NOMO-1 treated with dmso at 0.1 percent for 144 hours (cell line): ENCODE measurements at regions not wholly inside any gene's neighbourhood (a gene's known extent, or its start where the extent isn't known, plus 50 kb on each side); places are given as distances from the start of the nearest gene placed in this dataset.
"Not testable (repeated sequence)": the region's sequence is repeated elsewhere in the genome, so short reads cannot be mapped to it uniquely, and the experiment has no call there.

ENCODE experiments used
- DNase-seq: peaks from one replicate; lab custom pipeline; 2025; ENCODE audit not compliant: unreplicated experiment; lab: John Stamatoyannopoulos, UW

DNA sequence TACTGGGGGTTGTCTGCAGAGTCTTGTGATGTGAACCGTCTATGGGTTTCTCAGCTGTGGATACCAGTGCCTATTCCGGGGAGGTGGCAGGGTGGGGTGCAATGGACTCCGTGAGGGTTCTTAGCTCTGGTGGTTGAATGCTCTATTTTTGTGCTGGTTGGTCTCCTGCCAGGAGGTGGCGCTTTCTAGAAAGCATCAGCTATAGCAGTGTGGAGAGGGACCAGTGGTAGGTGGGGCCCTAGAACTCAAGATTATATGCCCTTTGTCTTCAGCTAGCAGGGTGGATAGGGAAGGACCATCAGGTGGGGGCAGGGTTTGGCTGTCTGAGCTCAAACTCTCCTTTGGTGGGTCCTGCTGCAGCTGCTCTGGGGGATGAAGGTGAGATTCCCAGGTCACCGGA, 127.3 kb upstream of the PLD5 start:
- DNase-seq: no peak

DNA sequence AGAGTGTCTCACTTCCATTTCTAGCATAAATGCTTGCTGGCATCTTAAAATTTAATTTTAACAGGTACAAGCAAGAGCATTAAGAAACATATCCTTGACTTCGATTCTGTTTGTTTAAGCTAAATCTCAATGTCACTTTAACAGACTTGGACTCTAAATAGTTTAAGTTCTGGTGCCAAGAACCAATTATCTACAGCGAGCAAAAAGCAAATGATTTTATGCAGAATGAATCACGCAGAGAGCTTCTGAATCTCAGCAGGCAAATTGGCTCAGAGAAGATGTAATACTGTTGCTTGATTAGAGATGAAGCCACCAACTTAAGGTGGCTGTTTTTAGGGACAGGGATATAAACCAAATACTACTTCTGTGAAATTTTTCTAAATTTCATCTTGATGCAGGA, 117.0 kb upstream of the PLD5 start:
- DNase-seq: no peak

DNA sequence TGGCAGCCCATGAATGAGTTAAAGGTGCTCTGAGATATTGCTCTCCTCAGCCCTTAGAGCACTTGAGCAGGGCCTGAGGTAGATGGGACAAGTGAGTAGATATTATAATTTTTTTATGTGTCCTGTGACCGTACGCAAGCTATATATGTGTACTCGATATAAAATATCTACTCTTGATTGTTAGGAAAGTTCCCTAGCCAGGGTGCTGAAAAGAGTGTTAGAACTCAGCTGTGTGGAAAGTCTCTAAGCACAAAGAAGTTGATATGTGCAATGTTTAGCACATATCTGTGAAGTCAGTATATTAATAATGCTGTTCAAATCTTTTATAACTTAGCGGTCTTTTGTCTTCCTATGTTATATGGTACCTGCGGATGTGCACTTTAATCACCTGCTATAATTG, 114.6 kb upstream of the PLD5 start:
- no peak for DNase-seq

DNA sequence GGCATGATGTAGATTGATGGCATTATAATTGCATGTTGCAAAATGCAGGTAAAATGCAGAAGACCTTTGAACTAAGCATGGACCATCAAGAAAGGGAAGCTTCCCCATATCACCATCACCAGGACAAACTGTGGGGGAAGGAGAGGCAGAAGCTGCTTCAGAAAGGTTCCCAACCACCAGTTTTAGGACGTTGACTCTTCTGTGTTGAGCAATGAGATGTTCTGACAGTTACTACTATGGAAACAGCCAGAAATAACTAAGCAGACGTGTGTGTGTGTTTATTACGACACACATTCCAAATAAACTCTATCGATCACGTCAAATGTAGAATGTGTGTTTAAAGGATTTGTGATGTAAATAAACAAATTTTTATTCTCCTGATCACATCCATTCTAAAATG, 110.2 kb upstream of the PLD5 start:
- peak; percentile 88 for DNase-seq

DNA sequence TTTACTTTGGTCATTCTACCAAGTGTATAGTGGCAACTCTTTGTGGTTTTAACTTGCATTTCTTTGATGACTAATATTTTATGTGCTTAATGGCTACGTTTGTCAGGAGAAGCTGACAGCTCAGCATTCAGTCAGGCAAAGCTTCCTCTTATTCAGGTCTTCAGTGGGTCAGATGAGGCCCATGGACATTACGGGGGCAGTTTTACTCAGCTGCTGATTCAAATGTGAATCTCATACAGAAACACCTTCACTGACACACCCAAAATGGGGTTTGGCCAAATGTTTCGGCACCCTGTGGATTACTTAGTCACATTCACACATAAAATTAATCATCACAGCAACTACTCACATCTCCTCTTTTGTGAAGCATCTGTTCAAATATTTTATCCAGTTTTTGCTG, 104.9 kb upstream of the PLD5 start:
- DNase-seq: peak; percentile 20

DNA sequence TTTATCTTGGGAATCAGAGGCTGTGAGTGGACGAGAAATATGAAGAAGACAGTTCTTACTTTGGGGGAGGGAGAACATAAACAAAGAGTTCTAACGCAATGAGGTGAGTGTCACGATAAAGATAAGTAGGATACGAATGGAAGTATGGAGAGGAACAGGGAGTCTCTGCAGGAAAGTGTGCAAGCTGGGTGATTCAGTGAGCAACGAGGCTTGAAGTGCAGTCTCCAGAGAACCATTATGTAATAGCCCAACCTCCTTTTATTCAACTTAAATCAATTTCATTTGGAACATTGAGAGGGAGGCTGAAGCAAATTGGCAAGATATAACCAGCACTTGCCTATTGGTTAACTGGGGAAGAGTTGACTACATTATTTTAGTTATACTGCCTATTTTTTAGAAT, 99.3 kb upstream of the PLD5 start:
- no peak for DNase-seq

DNA sequence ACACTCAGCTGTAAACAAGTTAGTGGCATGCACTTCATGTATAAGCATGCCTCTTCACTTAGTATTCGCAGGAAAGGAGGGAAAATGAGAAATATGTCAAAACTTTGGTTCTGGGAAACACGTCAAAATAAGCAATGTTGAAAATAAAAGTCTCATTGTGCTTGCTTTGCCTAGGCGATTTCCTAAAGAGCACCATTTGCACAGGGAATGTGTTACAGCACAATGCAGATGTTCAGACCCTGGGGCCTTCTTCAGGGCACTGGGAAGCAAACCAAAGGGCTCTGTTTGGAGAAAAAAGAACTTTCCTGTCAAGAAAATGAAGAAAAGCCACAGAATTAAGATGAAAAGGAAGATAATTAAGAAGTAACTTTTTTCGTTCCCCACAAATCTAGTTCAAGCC, 98.6 kb upstream of the PLD5 start:
- no peak for DNase-seq

DNA sequence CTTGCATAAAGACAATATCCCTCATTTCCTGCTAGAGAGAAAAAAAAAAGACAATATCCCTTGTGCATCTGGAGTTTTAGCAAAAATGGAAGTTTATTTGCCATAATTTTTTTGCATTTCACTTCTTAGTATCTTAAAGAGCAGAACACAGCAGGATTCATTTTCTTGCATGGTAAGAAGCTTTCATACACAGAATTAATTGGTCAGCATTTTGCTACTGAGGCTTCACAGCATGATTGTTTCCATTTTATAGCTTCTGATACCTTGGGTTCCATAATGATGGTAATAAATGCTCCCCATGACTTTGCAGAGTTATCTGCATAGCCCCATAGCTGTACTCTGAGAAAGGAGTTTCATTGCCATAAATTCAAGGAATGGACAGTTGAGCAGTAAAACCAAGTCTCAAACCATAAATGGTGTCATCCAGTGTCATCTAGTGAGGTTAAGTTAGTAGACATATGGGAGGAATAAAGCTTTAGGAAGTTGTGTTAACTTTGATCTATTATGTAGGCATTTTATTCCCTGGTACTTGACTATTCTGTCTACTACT, 88.8 kb upstream of the PLD5 start:
- no peak for DNase-seq

DNA sequence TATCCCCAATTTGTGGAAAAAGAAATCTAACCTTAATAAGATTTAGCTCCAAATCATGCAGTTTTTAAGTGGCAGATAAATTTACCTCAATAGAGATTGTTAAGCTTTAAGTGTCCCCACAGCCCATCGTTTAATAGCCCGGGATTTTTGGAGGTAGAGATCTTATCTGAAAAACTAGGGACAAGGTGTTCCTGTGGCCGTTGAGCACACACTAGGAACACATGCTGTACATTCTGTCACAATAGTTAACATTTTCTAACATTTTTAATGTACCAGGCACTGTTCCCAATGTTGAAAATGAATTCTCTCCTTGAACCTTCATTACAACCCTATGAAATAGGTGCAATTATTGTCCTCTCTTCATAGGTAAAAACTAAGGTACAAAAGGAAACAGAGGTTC, 85.7 kb upstream of the PLD5 start:
- DNase-seq: no peak

DNA sequence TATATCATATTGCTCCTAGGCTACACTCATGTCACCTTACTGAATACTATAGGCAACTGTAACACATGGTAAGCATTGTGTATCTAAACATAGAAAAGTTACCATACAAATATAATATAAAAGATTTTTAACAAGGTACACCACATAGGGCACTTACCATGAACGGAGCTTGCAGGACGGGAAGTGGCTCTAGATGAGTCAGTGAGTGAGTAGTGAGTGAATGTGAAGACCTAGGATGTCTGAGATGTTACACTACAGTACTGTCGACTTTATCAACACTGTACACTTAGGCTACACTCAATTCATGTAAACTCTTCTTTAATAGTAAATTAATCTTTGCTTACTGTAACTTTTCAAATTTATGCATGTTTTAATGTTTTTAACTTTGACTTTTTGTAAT, 81.0 kb upstream of the PLD5 start:
- DNase-seq: no peak

DNA sequence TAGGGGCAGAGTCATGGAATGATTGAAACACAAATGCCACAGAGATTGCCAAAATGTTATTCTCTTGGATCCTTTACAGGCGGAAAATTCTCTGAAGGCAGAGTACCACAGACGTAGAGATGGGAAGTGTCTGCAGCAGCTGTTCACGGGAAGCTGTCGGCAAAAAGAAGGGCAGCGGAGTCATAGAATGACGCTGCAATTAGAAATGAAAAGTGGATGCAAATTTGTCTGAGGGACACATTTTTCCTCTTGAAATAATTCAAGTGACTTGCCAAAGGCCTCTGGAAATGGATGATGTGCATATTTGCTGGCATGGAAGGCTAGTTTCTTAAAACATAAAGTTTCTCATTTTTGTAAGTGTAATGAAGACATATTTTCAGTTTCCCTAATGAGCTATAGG, 77.5 kb upstream of the PLD5 start:
- no peak for DNase-seq

DNA sequence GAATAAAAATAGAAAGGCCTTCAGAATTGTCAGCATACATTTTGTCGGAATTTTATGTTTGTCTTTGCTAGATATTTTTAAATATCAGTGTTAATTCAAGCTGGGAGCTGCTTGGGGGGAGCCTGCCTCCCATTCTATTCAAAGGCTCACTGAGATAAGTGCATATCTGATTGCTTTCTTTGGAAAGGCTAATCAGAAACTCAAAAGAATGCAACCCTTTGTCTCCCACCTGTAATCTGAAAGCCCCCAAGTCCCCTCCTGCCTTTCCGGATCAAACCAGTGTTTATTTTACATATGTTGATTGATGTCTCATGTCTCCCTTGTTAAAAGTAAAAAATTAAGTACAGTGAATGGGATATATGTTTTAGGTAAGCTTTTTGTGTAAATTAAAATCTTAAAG, 69.3 kb upstream of the PLD5 start:
- not testable (repeated sequence) for DNase-seq

DNA sequence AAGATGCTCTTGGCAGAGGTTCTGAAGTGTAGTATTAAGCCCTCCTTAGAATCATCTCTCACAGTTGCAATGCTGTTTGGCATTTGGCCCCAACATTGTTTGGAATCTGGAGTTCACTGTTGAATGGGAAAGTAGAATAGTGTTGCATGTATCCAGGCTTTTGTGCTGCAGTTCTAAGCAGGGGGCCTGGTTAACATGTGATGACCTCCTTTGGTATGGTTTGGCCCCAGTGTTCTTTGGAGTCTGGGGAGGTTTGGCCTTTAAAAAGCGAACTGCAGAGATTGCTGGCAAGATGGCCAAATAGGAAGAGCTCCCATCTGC, 61.8 kb upstream of the PLD5 start:
- no peak for DNase-seq

DNA sequence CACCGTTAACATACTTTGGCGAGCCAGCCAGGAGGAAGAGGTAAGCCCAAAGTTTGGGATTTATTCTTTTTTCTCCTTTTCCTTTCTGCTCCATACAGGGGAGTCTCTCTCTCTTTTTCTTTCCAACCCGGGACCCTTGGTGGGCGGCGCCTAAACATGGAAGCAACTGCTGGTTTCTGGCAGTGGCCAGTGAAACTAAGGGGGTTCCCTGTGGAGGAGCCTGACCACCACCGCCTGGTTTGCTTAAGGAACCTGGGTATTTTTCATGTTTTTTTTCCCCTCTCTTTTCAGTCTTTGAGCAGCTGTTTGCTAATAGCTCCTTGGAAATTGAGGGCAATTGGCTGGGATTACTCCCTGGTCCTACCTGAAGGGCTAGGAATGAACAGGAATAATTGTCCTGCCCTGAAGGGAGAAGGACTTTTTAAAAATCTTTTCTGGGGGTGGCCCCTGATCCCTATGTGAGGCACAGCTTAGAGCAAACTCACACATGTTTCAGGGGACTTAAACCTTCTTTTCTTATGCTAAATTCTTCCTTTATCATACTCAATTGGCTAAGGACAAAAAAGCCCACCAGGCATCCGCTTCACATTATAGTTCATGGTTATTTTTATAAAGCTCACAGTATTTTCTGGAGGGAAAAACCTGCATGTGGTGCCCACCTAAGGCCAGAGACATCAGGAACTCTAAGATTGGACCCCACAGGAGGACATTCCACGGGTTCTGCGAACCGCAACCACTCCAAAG, 61.3 kb upstream of the PLD5 start:
- DNase-seq: no peak

DNA sequence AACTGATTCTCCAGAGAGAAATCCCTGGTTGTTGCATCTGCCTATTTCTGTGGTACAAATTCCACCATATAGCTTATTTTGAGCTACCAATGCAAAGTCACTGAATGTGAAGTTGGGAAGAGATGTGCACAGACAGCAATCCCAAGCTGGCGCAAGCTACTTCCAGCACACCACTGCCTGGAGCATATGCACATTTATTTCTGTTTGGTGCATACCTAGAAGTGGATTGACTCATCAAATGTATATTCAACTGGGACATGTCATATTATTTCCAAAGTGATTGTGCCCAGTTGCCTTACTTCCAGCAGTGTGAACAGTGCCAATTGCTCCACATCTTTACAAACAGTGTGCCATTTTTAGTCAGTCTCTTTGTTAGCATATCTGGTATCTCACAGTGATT, 58.2 kb upstream of the PLD5 start:
- DNase-seq: no peak

DNA sequence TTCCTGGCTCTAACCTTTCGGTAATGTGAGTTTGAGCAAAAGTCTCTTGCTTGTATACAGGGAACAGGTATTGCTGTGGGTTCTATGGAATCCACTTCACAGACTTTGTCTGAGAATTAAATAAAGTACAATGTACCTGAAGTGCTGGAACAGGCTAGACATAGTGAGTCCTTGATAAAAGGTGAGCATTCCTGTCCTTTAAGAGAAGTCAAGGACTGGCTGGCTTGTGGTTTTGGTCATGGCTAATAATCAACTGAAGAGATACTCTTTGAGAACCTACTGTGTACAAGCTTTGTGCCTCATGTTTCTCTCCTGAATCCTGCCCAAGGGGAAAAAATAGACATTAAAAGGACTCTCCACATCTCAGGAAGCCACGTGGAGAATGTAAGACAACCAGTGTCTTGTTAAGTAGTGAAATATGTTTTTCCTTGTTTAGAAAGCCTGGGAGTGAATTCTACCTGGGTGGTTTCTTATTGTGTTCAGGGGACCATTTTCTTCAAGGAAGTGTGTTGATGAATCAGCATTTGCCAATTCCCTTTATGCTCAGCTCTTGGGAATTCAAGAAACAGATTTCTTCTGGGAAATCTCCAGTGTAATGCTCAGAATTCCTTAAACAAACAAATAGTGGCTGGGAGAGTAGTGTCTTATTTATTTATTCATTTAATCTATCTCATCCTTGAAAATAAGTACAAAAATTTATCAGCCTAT, 55.2 kb upstream of the PLD5 start:
- DNase-seq: no peak
